HL-60 (cell line): ENCODE measurements at regions not wholly inside any gene's neighbourhood (a gene's known extent, or its start where the extent isn't known, plus 50 kb on each side); places are given as distances from the start of the nearest gene placed in this dataset.

Experiments used
- DNase-seq, 2 experiments: peaks; one replicate each; pipeline ENCODE4 v3.0.0-alpha.2; 2010 to 2020; ENCODE audit warnings: low read depth in 1 of 2, low spot score in 1 of 2
- H3K27ac ChIP-seq: fragments of 250-450 bp; sonication (Bioruptor Pico); replicated peaks from 2 replicates; pipeline ENCODE4 v1.5.1; 2020; ENCODE audit warnings: mild to moderate bottlenecking, moderate library complexity
- H3K27me3 ChIP-seq: fragments of 250-450 bp; sonication (Bioruptor Pico); 2 replicates; pipeline ENCODE4 v1.5.1; 2021; ENCODE audit warnings: mild to moderate bottlenecking, moderate library complexity; ENCODE audit not compliant: insufficient read depth, poor library complexity, severe bottlenecking
- H3K4me3 ChIP-seq: replicated peaks from 2 replicates; pipeline ENCODE4 v1.5.1; 2011; ENCODE audit warnings: mild to moderate bottlenecking, control low read depth, low read length; ENCODE audit not compliant: insufficient read depth
- CTCF ChIP-seq: IDR thresholded peaks from one replicate; pipeline ENCODE4 v1.5.1; 2011; ENCODE audit warnings: low read length, control low read depth, inconsistent platforms; ENCODE audit not compliant: insufficient read depth
- GABPA ChIP-seq: IDR thresholded peaks from 2 replicates; pipeline ENCODE4 v1.6.1; 2012; ENCODE audit warnings: low read depth
- POLR2AphosphoS5 ChIP-seq: IDR thresholded peaks from 2 replicates; pipeline ENCODE4 v1.6.1; 2012; ENCODE audit warnings: low read depth
- REST ChIP-seq: IDR thresholded peaks from 2 replicates; pipeline ENCODE4 v1.6.1; 2012; ENCODE audit warnings: low read depth; ENCODE audit not compliant: insufficient replicate concordance
- SPI1 ChIP-seq: IDR thresholded peaks from 2 replicates; pipeline ENCODE4 v1.6.1; 2012; ENCODE audit warnings: low read depth, mild to moderate bottlenecking, borderline replicate concordance

- Histone ChIP-seq H3K27ac (no peak overlapping the region), H3K4me3 (no peak overlapping the region), H3K27me3 (peaks cover 13% of the 10 kb centered on the region)
- no peak for TF ChIP-seq REST
- TF ChIP-seq SPI1: no peak
- no peak for TF ChIP-seq GABPA
- no peak for TF ChIP-seq CTCF
- TF ChIP-seq POLR2AphosphoS5: no peak
- DNase-seq: no peak
Measured at GRCh38 chr13:103283451-103283820, 217.2 kb upstream of the SLC10A2 start.

GRCh38 chr13:103282571-103283450 is 216.6 kb upstream of the SLC10A2 start:
- Histone ChIP-seq H3K4me3 (no peak overlapping the region), H3K27me3 (peaks cover 13% of the 10 kb centered on the region), H3K27ac (no peak overlapping the region)
- no peak for TF ChIP-seq SPI1
- TF ChIP-seq REST: no peak
- no peak for TF ChIP-seq CTCF
- TF ChIP-seq GABPA: no peak
- TF ChIP-seq POLR2AphosphoS5: no peak
- no peak for DNase-seq

GRCh38 chr13:103277959-103278694 is 211.9 kb upstream of the SLC10A2 start:
- DNase-seq: no peak
- H3K4me3 ChIP-seq: no peak overlapping the region
- peaks cover 8% of the 10 kb centered on the region for H3K27me3 ChIP-seq
- H3K27ac ChIP-seq: no peak overlapping the region
- TF ChIP-seq CTCF (no peak), GABPA (no peak), REST (no peak), POLR2AphosphoS5 (no peak), SPI1 (no peak)
